ENCODE measurements at regions not wholly inside any gene's neighbourhood (a gene's known extent, or its start where the extent isn't known, plus 50 kb on each side); places are given as distances from the start of the nearest gene placed in this dataset.

DNA sequence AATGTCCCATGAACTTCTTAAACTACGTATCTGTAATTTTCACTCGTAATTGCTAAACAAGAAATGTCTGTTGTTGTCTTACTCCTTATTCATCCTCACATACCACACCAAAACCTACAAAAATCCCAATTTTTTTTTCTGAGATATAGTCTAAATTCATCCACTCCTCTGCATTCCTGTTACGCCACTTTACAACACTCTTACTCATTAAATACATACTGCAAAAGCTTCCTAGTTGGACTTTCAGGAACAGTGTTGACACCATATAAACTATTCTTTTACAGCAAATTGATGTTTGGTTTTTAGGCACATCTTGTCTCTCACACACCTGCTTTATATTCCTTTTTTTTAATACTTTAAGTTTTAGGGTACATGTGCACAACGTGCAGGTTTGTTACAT is 934.9 kb upstream of the CADM2 start:
- BruUV-seq (replicated peaks): no TSS peak
- no peaks in the 10 kb centered on the region for H3K79me2 ChIP-seq (ENCODE audit: low read length)

DNA sequence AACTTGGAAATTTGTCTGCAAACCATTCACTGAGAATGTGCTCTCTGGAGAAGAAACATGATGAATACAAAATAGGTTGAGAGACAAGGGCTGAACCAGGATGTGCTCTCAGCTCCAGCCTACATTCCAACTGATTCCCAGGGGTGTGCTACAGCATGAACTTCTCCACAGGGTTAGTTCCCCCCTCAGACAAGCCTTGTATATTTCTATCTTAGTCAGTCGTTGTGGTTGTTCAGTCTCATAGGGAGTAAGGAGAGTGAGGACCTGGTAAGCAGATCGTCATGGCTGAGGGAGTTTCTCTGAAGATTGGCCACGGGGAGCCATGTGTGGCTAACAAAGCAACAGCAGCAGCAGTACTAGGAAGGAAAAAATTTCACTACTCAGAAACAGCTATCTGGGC is 919.7 kb upstream of the CADM2 start:
- DNase-seq (no peak), ATAC-seq (no peak)
- TF ChIP-seq EZH2 (IDR thresholded peaks at IDR 0.05; ENCODE audit: low read length, unreplicated experiment) (no peak), EZH2phosphoT487 (IDR thresholded peaks at IDR 0.05; ENCODE audit: borderline replicate concordance, low read length) (no peak)
- TF ChIP-seq, protein P1, sequence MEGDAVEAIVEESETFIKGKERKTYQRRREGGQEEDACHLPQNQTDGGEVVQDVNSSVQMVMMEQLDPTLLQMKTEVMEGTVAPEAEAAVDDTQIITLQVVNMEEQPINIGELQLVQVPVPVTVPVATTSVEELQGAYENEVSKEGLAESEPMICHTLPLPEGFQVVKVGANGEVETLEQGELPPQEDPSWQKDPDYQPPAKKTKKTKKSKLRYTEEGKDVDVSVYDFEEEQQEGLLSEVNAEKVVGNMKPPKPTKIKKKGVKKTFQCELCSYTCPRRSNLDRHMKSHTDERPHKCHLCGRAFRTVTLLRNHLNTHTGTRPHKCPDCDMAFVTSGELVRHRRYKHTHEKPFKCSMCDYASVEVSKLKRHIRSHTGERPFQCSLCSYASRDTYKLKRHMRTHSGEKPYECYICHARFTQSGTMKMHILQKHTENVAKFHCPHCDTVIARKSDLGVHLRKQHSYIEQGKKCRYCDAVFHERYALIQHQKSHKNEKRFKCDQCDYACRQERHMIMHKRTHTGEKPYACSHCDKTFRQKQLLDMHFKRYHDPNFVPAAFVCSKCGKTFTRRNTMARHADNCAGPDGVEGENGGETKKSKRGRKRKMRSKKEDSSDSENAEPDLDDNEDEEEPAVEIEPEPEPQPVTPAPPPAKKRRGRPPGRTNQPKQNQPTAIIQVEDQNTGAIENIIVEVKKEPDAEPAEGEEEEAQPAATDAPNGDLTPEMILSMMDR (conservative IDR thresholded peaks at IDR 0.05; ENCODE audit: low read depth, low read length): no peak
- H2AFZ ChIP-seq (ENCODE audit: low read length): 0 out of 2 replicates have a peak overlapping the region, but pooled peaks have one; percentile 11
- no peaks in the 10 kb centered on the region for H3K9me2 ChIP-seq (replicated peaks; ENCODE audit: low read length)
- H3K4me3 ChIP-seq (ENCODE audit: low read length): no peak overlapping the region
- no TSS peak for BruUV-seq (replicated peaks)
- ChIA-PET POLR2A (ENCODE audit: unreplicated experiment) (no interaction called here), CTCF (no interaction called here)
- H3K9me3 ChIP-seq (ENCODE audit: low read length): no peaks in the 10 kb centered on the region
- intact Hi-C loops (cut with micrococcal nuclease): no loop called here
- H3K27me3 ChIP-seq (ENCODE audit: low read length): no peaks in the 10 kb centered on the region
- H4K20me1 ChIP-seq (ENCODE audit: low read length): no peaks in the 10 kb centered on the region
- no peaks in the 10 kb centered on the region for H3K79me2 ChIP-seq (ENCODE audit: low read length)
- no peaks in the 10 kb centered on the region for H3F3A ChIP-seq (ENCODE audit: low read length, unreplicated experiment)
- no peaks in the 10 kb centered on the region for H3K4me1 ChIP-seq (ENCODE audit: insufficient read depth, low read length)
- no peak overlapping the region for H3K4me2 ChIP-seq (ENCODE audit: low read length)
- H3K27ac ChIP-seq (ENCODE audit: low read length): no peak overlapping the region
- no peak overlapping the region for H3K9ac ChIP-seq (ENCODE audit: low read length)
- no peaks in the 10 kb centered on the region for H3K36me3 ChIP-seq (ENCODE audit: low read depth, low read length)

More for the DNA sequence above, 934.9 kb upstream of the CADM2 start:
- no peak for TF ChIP-seq EZH2 (IDR thresholded peaks at IDR 0.05; ENCODE audit: low read length, unreplicated experiment)
- TF ChIP-seq EZH2phosphoT487 (IDR thresholded peaks at IDR 0.05; ENCODE audit: borderline replicate concordance, low read length): no peak
- POLR2A ChIA-PET (ENCODE audit: unreplicated experiment): no interaction called here
- Histone ChIP-seq H3K36me3 (ENCODE audit: low read depth, low read length) (no peaks in the 10 kb centered on the region), H3F3A (ENCODE audit: low read length, unreplicated experiment) (no peaks in the 10 kb centered on the region), H2AFZ (ENCODE audit: low read length) (no peak overlapping the region), H3K4me3 (ENCODE audit: low read length) (no peak overlapping the region), H3K4me1 (ENCODE audit: insufficient read depth, low read length) (peaks cover 6% of the 10 kb centered on the region; the same call in 1 of the 2 replicates), H4K20me1 (ENCODE audit: low read length) (no peaks in the 10 kb centered on the region), H3K27ac (ENCODE audit: low read length) (no peak overlapping the region), H3K27me3 (ENCODE audit: low read length) (no peaks in the 10 kb centered on the region), H3K9ac (ENCODE audit: low read length) (no peak overlapping the region), H3K9me3 (ENCODE audit: low read length) (no peaks in the 10 kb centered on the region), H3K9me2 (replicated peaks; ENCODE audit: low read length) (no peaks in the 10 kb centered on the region), H3K4me2 (ENCODE audit: low read length) (no peak overlapping the region)
- DNase-seq (peak; percentile 60), ATAC-seq (peak; percentile 98)
- CTCF ChIA-PET: no interaction called here
- intact Hi-C loops (cut with micrococcal nuclease): no loop called here

DNA sequence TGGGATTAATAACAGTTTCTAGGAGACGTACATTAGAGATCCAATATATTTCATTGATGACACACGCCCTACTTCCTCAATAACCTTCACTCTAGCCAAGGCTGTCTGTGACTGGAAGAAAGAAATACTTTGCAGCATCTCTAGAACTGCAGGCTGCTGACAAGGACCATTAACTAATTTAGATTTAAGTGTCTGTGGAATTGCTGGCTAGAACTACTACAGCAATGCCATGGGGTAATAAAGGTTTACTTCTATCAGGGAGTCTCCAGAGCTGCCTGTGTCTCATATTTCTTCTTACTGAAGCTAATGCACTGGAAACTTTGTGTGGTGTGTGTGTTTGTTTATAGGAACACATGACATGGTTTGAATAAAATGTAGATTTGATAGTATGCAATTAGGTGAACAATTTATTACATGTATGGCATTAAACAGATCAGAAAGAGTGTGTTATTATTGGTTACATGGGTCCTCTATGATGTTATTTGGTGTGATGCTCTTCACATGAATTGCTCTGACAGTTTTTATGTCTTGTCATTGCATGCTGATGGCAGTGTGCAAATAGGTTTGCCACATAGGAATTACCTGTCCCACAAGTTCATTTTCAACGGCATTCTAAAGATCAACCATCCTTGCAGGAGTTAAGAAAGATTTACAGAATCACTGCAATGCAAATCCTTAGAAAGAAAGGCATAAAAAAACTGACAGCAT is 916.2 kb upstream of the CADM2 start:
- no peaks in the 10 kb centered on the region for H3K9me2 ChIP-seq (replicated peaks; ENCODE audit: low read length)

More for the DNA sequence above, 916.2 kb upstream of the CADM2 start:
- Histone ChIP-seq H3K27me3 (ENCODE audit: low read length) (no peaks in the 10 kb centered on the region), H3K4me3 (ENCODE audit: low read length) (no peak overlapping the region), H4K20me1 (ENCODE audit: low read length) (no peaks in the 10 kb centered on the region), H3K4me1 (ENCODE audit: insufficient read depth, low read length) (no peaks in the 10 kb centered on the region), H3K79me2 (ENCODE audit: low read length) (no peaks in the 10 kb centered on the region), H3K4me2 (ENCODE audit: low read length) (no peak overlapping the region), H3K36me3 (ENCODE audit: low read depth, low read length) (no peaks in the 10 kb centered on the region), H2AFZ (ENCODE audit: low read length) (no peak overlapping the region), H3K27ac (ENCODE audit: low read length) (no peak overlapping the region), H3F3A (ENCODE audit: low read length, unreplicated experiment) (no peaks in the 10 kb centered on the region), H3K9ac (ENCODE audit: low read length) (no peak overlapping the region), H3K9me3 (ENCODE audit: low read length) (no peaks in the 10 kb centered on the region)
- TF ChIP-seq EZH2phosphoT487 (IDR thresholded peaks at IDR 0.05; ENCODE audit: borderline replicate concordance, low read length) (no peak), EZH2 (IDR thresholded peaks at IDR 0.05; ENCODE audit: low read length, unreplicated experiment) (no peak)
- TF ChIP-seq, protein P1 (conservative IDR thresholded peaks at IDR 0.05; ENCODE audit: low read depth, low read length): no peak
- intact Hi-C loops (cut with micrococcal nuclease): no loop called here
- ChIA-PET CTCF (no interaction called here), POLR2A (ENCODE audit: unreplicated experiment) (no interaction called here)
- DNase-seq (no peak), ATAC-seq (no peak)
- no TSS peak for BruUV-seq (replicated peaks)
